ENCODE measurements at regions not wholly inside any gene's neighbourhood (a gene's known extent, or its start where the extent isn't known, plus 50 kb on each side); places are given as distances from the start of the nearest gene placed in this dataset.

DNA sequence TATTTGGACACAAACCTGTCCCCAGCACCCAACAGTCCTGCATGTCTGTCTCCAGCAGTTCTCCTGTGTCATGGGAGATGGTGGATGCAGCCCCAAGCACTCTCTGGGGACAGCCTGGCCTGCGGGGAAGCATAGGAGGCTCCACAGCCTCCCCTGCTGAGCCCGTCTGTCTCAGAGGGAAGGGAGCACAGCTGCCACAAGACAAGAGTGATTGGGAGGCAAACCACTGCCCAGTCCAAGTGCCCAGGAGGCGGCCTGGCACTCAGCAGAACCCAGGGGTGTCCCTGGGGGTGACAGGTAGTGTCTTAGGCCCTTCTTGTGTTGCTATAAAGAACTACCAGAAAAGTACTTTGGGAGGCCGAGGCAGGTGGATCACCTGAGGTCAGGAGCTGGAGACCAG, 211.2 kb upstream of the MYT1L start:
- TF ChIP-seq, protein P1, sequence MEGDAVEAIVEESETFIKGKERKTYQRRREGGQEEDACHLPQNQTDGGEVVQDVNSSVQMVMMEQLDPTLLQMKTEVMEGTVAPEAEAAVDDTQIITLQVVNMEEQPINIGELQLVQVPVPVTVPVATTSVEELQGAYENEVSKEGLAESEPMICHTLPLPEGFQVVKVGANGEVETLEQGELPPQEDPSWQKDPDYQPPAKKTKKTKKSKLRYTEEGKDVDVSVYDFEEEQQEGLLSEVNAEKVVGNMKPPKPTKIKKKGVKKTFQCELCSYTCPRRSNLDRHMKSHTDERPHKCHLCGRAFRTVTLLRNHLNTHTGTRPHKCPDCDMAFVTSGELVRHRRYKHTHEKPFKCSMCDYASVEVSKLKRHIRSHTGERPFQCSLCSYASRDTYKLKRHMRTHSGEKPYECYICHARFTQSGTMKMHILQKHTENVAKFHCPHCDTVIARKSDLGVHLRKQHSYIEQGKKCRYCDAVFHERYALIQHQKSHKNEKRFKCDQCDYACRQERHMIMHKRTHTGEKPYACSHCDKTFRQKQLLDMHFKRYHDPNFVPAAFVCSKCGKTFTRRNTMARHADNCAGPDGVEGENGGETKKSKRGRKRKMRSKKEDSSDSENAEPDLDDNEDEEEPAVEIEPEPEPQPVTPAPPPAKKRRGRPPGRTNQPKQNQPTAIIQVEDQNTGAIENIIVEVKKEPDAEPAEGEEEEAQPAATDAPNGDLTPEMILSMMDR (IDR thresholded peaks at IDR 0.05; ENCODE audit: insufficient read depth, low read length, poor library complexity, severe bottlenecking), result no peak
- TF ChIP-seq EZH2phosphoT487 (conservative IDR thresholded peaks at IDR 0.05; ENCODE audit: low read length), result no peak

Data from SU-DHL-6 (cell line).